ENCODE measurements at regions not wholly inside any gene's neighbourhood (a gene's known extent, or its start where the extent isn't known, plus 50 kb on each side); places are given as distances from the start of the nearest gene placed in this dataset.

- no peak overlapping the region for H4K5ac ChIP-seq (ENCODE audit: low read depth, low read length)
- WGBS, 2 experiments (ENCODE audit: extremely low coverage in 2 of 2, insufficient read length in 1 of 2) = no CpG with 5 or more reads among the region's 1 CpG
- no TSS peak for BruUV-seq (replicated peaks)
- no peak overlapping the region for H3K4ac ChIP-seq (ENCODE audit: low read depth, low read length)
- H3K18ac ChIP-seq (ENCODE audit: low read depth, low read length) = no peak overlapping the region
- in situ Hi-C loops (cut with MboI; ENCODE audit: low sequenced_read_pairs) = no loop called here
- no peak overlapping the region for H3K27ac ChIP-seq (ENCODE audit: insufficient read depth, low read length)
- no peak for TF ChIP-seq CTCF (conservative IDR thresholded peaks at IDR 0.05; ENCODE audit: low read depth, low read length)
- TF ChIP-seq FOS (IDR thresholded peaks at IDR 0.05; ENCODE audit: low read depth, low read length) = no peak
- no peak for TF ChIP-seq MAFK (IDR thresholded peaks at IDR 0.05; ENCODE audit: low read depth, low read length)
- no peak for TF ChIP-seq USF2 (IDR thresholded peaks at IDR 0.05; ENCODE audit: low read depth, low read length)
- no peak for TF ChIP-seq NFE2L2 (IDR thresholded peaks at IDR 0.05; ENCODE audit: low read depth, low read length)
- no peak for TF ChIP-seq POLR2A (IDR thresholded peaks at IDR 0.05; ENCODE audit: low read depth, low read length)
- no peak for TF ChIP-seq MXI1 (IDR thresholded peaks at IDR 0.05; ENCODE audit: borderline replicate concordance, low read depth, low read length)
- TF ChIP-seq SMC3 (IDR thresholded peaks at IDR 0.05; ENCODE audit: low read depth, low read length) = no peak
- TF ChIP-seq RCOR1 (IDR thresholded peaks at IDR 0.05; ENCODE audit: insufficient replicate concordance, low read length) = no peak
- TF ChIP-seq BHLHE40 (IDR thresholded peaks at IDR 0.05; ENCODE audit: low read depth, low read length) = no peak
- TF ChIP-seq CEBPB (IDR thresholded peaks at IDR 0.05; ENCODE audit: low read depth, low read length) = no peak
- no peak for TF ChIP-seq CHD1 (IDR thresholded peaks at IDR 0.05; ENCODE audit: low read depth, low read length)
- no peak for TF ChIP-seq RAD21 (IDR thresholded peaks at IDR 0.05; ENCODE audit: low read length)
- no peak for TF ChIP-seq MAZ (IDR thresholded peaks at IDR 0.05; ENCODE audit: borderline replicate concordance, low read depth, low read length)
- TF ChIP-seq ELK1 (IDR thresholded peaks at IDR 0.05; ENCODE audit: borderline replicate concordance, low read depth, low read length) = no peak
- TF ChIP-seq RFX5 (IDR thresholded peaks at IDR 0.05; ENCODE audit: low read depth, low read length) = no peak
- no peaks in the 10 kb centered on the region for H3K9me1 ChIP-seq (ENCODE audit: insufficient read depth, low read length)
- H2BK5ac ChIP-seq (ENCODE audit: low read depth, low read length, poor library complexity, severe bottlenecking) = no peak overlapping the region
- ChIA-PET POLR2A (ENCODE audit: unreplicated experiment) (no interaction called here), CTCF (interaction anchor here (1.5 kb wide), 1 partner anchor 19 kb away, joined by 3 read pairs; no protein-coding TSS in a partner anchor)
- H2BK120ac ChIP-seq (ENCODE audit: low read depth, low read length) = no peak overlapping the region
- H3K14ac ChIP-seq (replicated peaks; ENCODE audit: low read depth, low read length) = no peak overlapping the region
- H3K4me2 ChIP-seq (ENCODE audit: low read depth, low read length) = no peak overlapping the region
- H3K4me3 ChIP-seq (ENCODE audit: insufficient read depth, low read depth, low read length) = no peak overlapping the region
- H4K8ac ChIP-seq (ENCODE audit: low read depth in 2 of 2, low read length in 2 of 2) = no peak overlapping the region
- no peak overlapping the region for H3K56ac ChIP-seq (ENCODE audit: extremely low read depth, insufficient read depth, low read length)
- no peaks in the 10 kb centered on the region for H3K4me1 ChIP-seq (ENCODE audit: control insufficient read depth, insufficient read depth, low read length)
- H3K9ac ChIP-seq (ENCODE audit: low read depth, low read length) = no peak overlapping the region
- H3K23ac ChIP-seq (ENCODE audit: low read depth, low read length) = no peak overlapping the region
- intact Hi-C loops (cut with micrococcal nuclease) = no loop called here
- H3K79me1 ChIP-seq (ENCODE audit: low read depth in 1 of 2, low read length in 2 of 2) = no peaks in the 10 kb centered on the region
- ATAC-seq (ENCODE audit: low read depth) = no peak
- H3K9me3 ChIP-seq (ENCODE audit: control insufficient read depth, insufficient read depth, low read length) = no peaks in the 10 kb centered on the region
- no peak overlapping the region for H2AK9ac ChIP-seq (replicated peaks; ENCODE audit: low read depth, low read length, poor library complexity)
- H3K36me3 ChIP-seq (ENCODE audit: control insufficient read depth, insufficient read depth, low read length) = no peaks in the 10 kb centered on the region
- H3K27me3 ChIP-seq (ENCODE audit: control insufficient read depth, insufficient read depth, low read length) = no peaks in the 10 kb centered on the region
- no peak overlapping the region for H4K91ac ChIP-seq (ENCODE audit: insufficient read depth, low read depth, low read length)
- H4K20me1 ChIP-seq (ENCODE audit: insufficient read depth, low read length) = no peaks in the 10 kb centered on the region
- dilution Hi-C loops (cut with HindIII; ENCODE audit: low sequenced_read_pairs, unreplicated experiment) = no loop called here
- H2AFZ ChIP-seq (replicated peaks; ENCODE audit: low read length, poor library complexity) = no peak overlapping the region
- no peak overlapping the region for H2BK20ac ChIP-seq (ENCODE audit: low read depth, low read length)
- no peak overlapping the region for H2BK15ac ChIP-seq (ENCODE audit: low read depth, low read length)
- no peak for DNase-seq
- no peak overlapping the region for H2AK5ac ChIP-seq (ENCODE audit: low read depth, low read length)
These were observed 598.4 kb upstream of the SOX9 start for GRCh38 chr17:71522383-71522782.

Data from IMR-90 (cell line).